IMR-90 (cell line): ENCODE measurements at regions not wholly inside any gene's neighbourhood (a gene's known extent, or its start where the extent isn't known, plus 50 kb on each side); places are given as distances from the start of the nearest gene placed in this dataset.

ENCODE experiments used
- ATAC-seq: fragments of 200-7000 bp; cut with Tn5 transposase; 2 replicates; pipeline ENCODE4 v1.9.1; 2020; ENCODE audit warnings: low read depth, mild to moderate bottlenecking, moderate library complexity
- BruUV-seq: library from RNA; stranded (reverse); fragments of 400-500 nt; replicated peaks from 2 replicates; lab custom pipeline; 2021; lab: Mats Ljungman, UMichigan
- CTCF ChIA-PET: fragments of 300-600 bp; formaldehyde crosslinking; extraction: SDS; loops from one replicate; lab custom pipeline; 2021; ENCODE audit warnings: antibody characterized with exemption; lab: Yijun Ruan, JAX
- POLR2A ChIA-PET: fragments of 300-600 bp; sonication (Branson Sonifier 250); formaldehyde crosslinking; loops from one replicate; lab custom pipeline; 2022; ENCODE audit warnings: antibody characterized with exemption; ENCODE audit not compliant: unreplicated experiment; lab: Charles Lee
- DNase-seq: peaks from one replicate; pipeline ENCODE4 v3.0.0; 2013
- H2AFZ ChIP-seq: replicated peaks from 2 replicates; pipeline ENCODE3; 2013; ENCODE audit warnings: low read length, mild to moderate bottlenecking; ENCODE audit not compliant: poor library complexity
- H2AK5ac ChIP-seq: 2 replicates; pipeline ENCODE4 v1.6.1; 2013; ENCODE audit warnings: low read depth, low read length, inconsistent platforms
- H2AK9ac ChIP-seq: replicated peaks from 2 replicates; pipeline ENCODE3; 2013; ENCODE audit warnings: mild to moderate bottlenecking, low read depth, low read length, moderate library complexity; ENCODE audit not compliant: poor library complexity
- H2BK120ac ChIP-seq: 2 replicates; pipeline ENCODE4 v1.6.1; 2013; ENCODE audit warnings: low read depth, low read length, inconsistent platforms
- H2BK15ac ChIP-seq: 3 replicates; pipeline ENCODE4 v1.6.1; 2013; ENCODE audit warnings: low read depth, low read length, inconsistent platforms
- H2BK20ac ChIP-seq: 2 replicates; pipeline ENCODE4 v1.6.1; 2013; ENCODE audit warnings: low read depth, mild to moderate bottlenecking, inconsistent platforms, low read length, moderate library complexity
- H2BK5ac ChIP-seq: 2 replicates; pipeline ENCODE4 v1.6.1; 2013; ENCODE audit warnings: mild to moderate bottlenecking, low read depth, low read length, inconsistent platforms; ENCODE audit not compliant: poor library complexity, severe bottlenecking
- H3K14ac ChIP-seq: replicated peaks from 2 replicates; pipeline ENCODE4 v1.6.1; 2013; ENCODE audit warnings: low read depth, low read length, inconsistent platforms
- H3K18ac ChIP-seq: 2 replicates; pipeline ENCODE4 v1.6.1; 2013; ENCODE audit warnings: low read depth, low read length, control low read depth
- H3K23ac ChIP-seq: 2 replicates; pipeline ENCODE4 v1.6.1; 2013; ENCODE audit warnings: low read depth, low read length, inconsistent platforms
- H3K27ac ChIP-seq: 2 replicates; pipeline ENCODE4 v1.5.1; 2013; ENCODE audit warnings: mild to moderate bottlenecking, control low read depth, low read length; ENCODE audit not compliant: insufficient read depth
- H3K27me3 ChIP-seq: 2 replicates; pipeline ENCODE4 v1.6.1; 2013; ENCODE audit warnings: low read length; ENCODE audit not compliant: control insufficient read depth, insufficient read depth
- H3K36me3 ChIP-seq: 2 replicates; pipeline ENCODE4 v1.6.1; 2013; ENCODE audit warnings: low read length, mixed read lengths; ENCODE audit not compliant: control insufficient read depth, insufficient read depth
- H3K4ac ChIP-seq: 2 replicates; pipeline ENCODE4 v1.6.1; 2013; ENCODE audit warnings: low read depth, low read length, inconsistent platforms
- H3K4me1 ChIP-seq: 2 replicates; pipeline ENCODE4 v1.6.1; 2013; ENCODE audit warnings: low read length, mixed read lengths; ENCODE audit not compliant: control insufficient read depth, insufficient read depth
- H3K4me2 ChIP-seq: 2 replicates; pipeline ENCODE4 v1.6.1; 2013; ENCODE audit warnings: low read depth, mild to moderate bottlenecking, control low read depth, low read length, moderate library complexity
- H3K4me3 ChIP-seq: 2 replicates; pipeline ENCODE4 v1.5.1; 2013; ENCODE audit warnings: low read depth, mild to moderate bottlenecking, control low read depth, low read length, moderate library complexity; ENCODE audit not compliant: insufficient read depth
- H3K56ac ChIP-seq: 2 replicates; pipeline ENCODE4 v1.6.1; 2013; ENCODE audit warnings: low read length, inconsistent platforms; ENCODE audit not compliant: insufficient read depth; ENCODE audit errors: extremely low read depth
- H3K79me1 ChIP-seq, 2 experiments: 2 replicates each; pipeline ENCODE4 v1.6.1; 2013; ENCODE audit warnings: low read length in 2 of 2, inconsistent platforms in 1 of 2, low read depth in 1 of 2
- H3K9ac ChIP-seq: 2 replicates; pipeline ENCODE4 v1.6.1; 2013; ENCODE audit warnings: low read depth, low read length, control low read depth
- H3K9me1 ChIP-seq: 2 replicates; pipeline ENCODE4 v1.6.1; 2013; ENCODE audit warnings: low read length, inconsistent platforms; ENCODE audit not compliant: insufficient read depth
- H3K9me3 ChIP-seq: 2 replicates; pipeline ENCODE4 v1.6.1; 2013; ENCODE audit warnings: low read length; ENCODE audit not compliant: control insufficient read depth, insufficient read depth
- H4K20me1 ChIP-seq: 2 replicates; pipeline ENCODE4 v1.6.1; 2013; ENCODE audit warnings: low read length, inconsistent platforms; ENCODE audit not compliant: insufficient read depth
- H4K5ac ChIP-seq: 2 replicates; pipeline ENCODE4 v1.6.1; 2013; ENCODE audit warnings: mild to moderate bottlenecking, low read depth, low read length, control low read depth
- H4K8ac ChIP-seq, 2 experiments: 2 replicates each; pipeline ENCODE4 v1.6.1; 2013; ENCODE audit warnings: low read depth in 2 of 2, low read length in 2 of 2, control low read depth in 1 of 2, inconsistent platforms in 1 of 2
- H4K91ac ChIP-seq: 2 replicates; pipeline ENCODE4 v1.6.1; 2013; ENCODE audit warnings: low read depth, low read length, inconsistent platforms; ENCODE audit not compliant: insufficient read depth
- BHLHE40 ChIP-seq: fragments of 150-350 bp; IDR thresholded peaks from 2 replicates; pipeline ENCODE4 v1.6.1; 2016; ENCODE audit warnings: mild to moderate bottlenecking, low read depth, low read length
- CEBPB ChIP-seq: IDR thresholded peaks from 2 replicates; pipeline ENCODE4 v1.6.1; 2012; ENCODE audit warnings: low read depth, low read length, improper control_type of control experiment
- CTCF ChIP-seq: conservative IDR thresholded peaks from 2 replicates; pipeline ENCODE4 v1.5.1; 2012; ENCODE audit warnings: mild to moderate bottlenecking, low read depth, low read length, improper control_type of control experiment
- RAD21 ChIP-seq: IDR thresholded peaks from 2 replicates; pipeline ENCODE4 v1.6.1; 2012; ENCODE audit warnings: low read length, improper control_type of control experiment
- SMC3 ChIP-seq: fragments of 150-350 bp; IDR thresholded peaks from 2 replicates; pipeline ENCODE4 v1.6.1; 2016; ENCODE audit warnings: low read depth, mild to moderate bottlenecking, antibody characterized with exemption, low read length, moderate library complexity
- WGBS, 2 experiments: methylation state at CpG; one replicate each; pipeline versions ENCODE4 v1.1.5 to v1.1.7; 2013; ENCODE audit warnings: missing lambda C conversion rate in 2 of 2; ENCODE audit not compliant: insufficient read length in 1 of 2; ENCODE audit errors: extremely low coverage in 2 of 2; 5-methylcytosine and 5-hydroxymethylcytosine counted together
- dilution Hi-C: fragments of 300-500 bp; cut with HindIII; formaldehyde crosslinking; loops from one replicate; pipeline ENCODE4 v1.14.3; 2018; ENCODE audit warnings: low sequenced_read_pairs; ENCODE audit not compliant: unreplicated experiment
- in situ Hi-C: fragments of 300-500 bp; cut with MboI; formaldehyde crosslinking; loops from 3 replicates; pipeline ENCODE4 v1.14.3; 2019; ENCODE audit warnings: low sequenced_read_pairs, inconsistent platforms, mixed read lengths
- intact Hi-C: fragments of 100-400 bp; cut with micrococcal nuclease; formaldehyde crosslinking; loops from 2 replicates; pipeline ENCODE4 v1.10.0; 2022

DNA sequence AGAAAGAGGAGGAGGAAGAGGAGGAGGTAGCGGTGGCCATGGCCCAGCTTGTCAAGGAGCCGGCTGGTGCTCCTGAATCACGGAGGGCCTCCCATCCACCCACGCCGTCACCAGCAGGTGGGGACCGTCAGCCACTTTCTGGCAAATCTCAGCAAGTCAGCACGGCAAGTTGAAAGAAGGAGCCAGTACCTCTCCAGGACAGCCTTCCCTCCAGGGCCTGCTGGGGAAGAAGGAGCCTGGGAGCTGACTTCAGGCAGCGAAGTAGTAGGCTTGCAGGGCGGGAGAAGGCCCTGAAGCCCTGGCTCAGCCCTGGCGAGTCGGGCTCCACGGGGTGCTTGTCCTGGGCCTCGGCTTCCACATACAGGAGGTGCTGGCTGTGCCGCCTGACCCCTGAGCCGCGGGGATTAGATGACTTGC is 99.2 kb upstream of the TRPM1 start:
- no TSS peak for BruUV-seq
- Histone ChIP-seq H3K14ac (no peak overlapping the region), H3K56ac (no peak overlapping the region), H3K9me3 (no peaks in the 10 kb centered on the region), H3K9me1 (no peaks in the 10 kb centered on the region), H2AK9ac (no peak overlapping the region), H3K4me3 (no peak overlapping the region), H2BK15ac (no peak overlapping the region), H4K8ac (no peak overlapping the region), H3K79me1 (no peaks in the 10 kb centered on the region), H3K23ac (no peak overlapping the region), H3K4me2 (no peak overlapping the region), H4K20me1 (no peaks in the 10 kb centered on the region), H3K36me3 (no peaks in the 10 kb centered on the region), H2BK20ac (no peak overlapping the region), H3K18ac (no peak overlapping the region), H3K4me1 (no peaks in the 10 kb centered on the region), H3K9ac (no peak overlapping the region), H4K91ac (no peak overlapping the region), H3K4ac (no peak overlapping the region), H2AK5ac (no peak overlapping the region), H2BK5ac (no peak overlapping the region), H2AFZ (no peak overlapping the region), H3K27me3 (peaks cover 39% of the 10 kb centered on the region), H4K5ac (no peak overlapping the region), H2BK120ac (no peak overlapping the region), H3K27ac (no peak overlapping the region)
- TF ChIP-seq BHLHE40 (no peak), CEBPB (no peak), CTCF (peak; percentile 43), RAD21 (peak; percentile 60), SMC3 (peak; percentile 29; the same call in 1 of the 2 replicates)
- dilution Hi-C loops (no loop called here), intact Hi-C loops (loop anchor here (1.0 kb wide), 1 partner anchor 290 kb away; no protein-coding TSS in a partner anchor), in situ Hi-C loops (loop anchor here (10.0 kb wide), 1 partner anchor 114 kb away; no protein-coding TSS in a partner anchor)
- POLR2A ChIA-PET, result no interaction called here
- peak; percentile 77 for ATAC-seq
- DNase-seq, result peak; percentile 39
- no CpG with 5 or more reads among the region's 16 CpGs for WGBS, 2 experiments
- CTCF ChIA-PET, result interaction anchor here (0.6 to 2.1 kb wide), 4 partner anchors 39 to 290 kb away, joined by 3 to 10 read pairs (median 4); no protein-coding TSS in a partner anchor
